GM23338 (cell line): ENCODE measurements at regions not wholly inside any gene's neighbourhood (a gene's known extent, or its start where the extent isn't known, plus 50 kb on each side); places are given as distances from the start of the nearest gene placed in this dataset.

Experiments
- ATAC-seq: fragments of 200-7000 bp; cut with Tn5 transposase; 3 replicates; pipeline ENCODE4 v1.9.1; 2020
- DNase-seq: peaks from one replicate; pipeline ENCODE4 v3.0.0-alpha.2; 2015; ENCODE audit warnings: low spot score
- H2AFZ ChIP-seq: fragments of 200-600 bp; sonication (generic); 2 replicates; pipeline ENCODE4 v1.8.0; 2016; ENCODE audit warnings: antibody characterized with exemption, mild to moderate bottlenecking, moderate library complexity
- H3F3A ChIP-seq: fragments of 200-600 bp; sonication (generic); replicated peaks from 2 replicates; pipeline ENCODE4 v1.8.0; 2017; ENCODE audit warnings: antibody characterized with exemption, mixed run types, low read depth
- H3K27ac ChIP-seq: fragments of 200-600 bp; sonication (generic); 2 replicates; pipeline ENCODE4 v1.6.1; 2016; ENCODE audit warnings: low read depth
- H3K27me3 ChIP-seq: fragments of 200-600 bp; sonication (generic); 2 replicates; pipeline ENCODE4 v1.8.0; 2016; ENCODE audit warnings: mild to moderate bottlenecking, mixed run types, moderate library complexity; ENCODE audit not compliant: insufficient read depth
- H3K36me3 ChIP-seq: fragments of 200-600 bp; sonication (generic); 2 replicates; pipeline ENCODE4 v1.8.0; 2016; ENCODE audit warnings: mild to moderate bottlenecking; ENCODE audit not compliant: insufficient read depth
- H3K4me1 ChIP-seq: fragments of 200-600 bp; sonication (generic); 2 replicates; pipeline ENCODE4 v1.8.0; 2016; ENCODE audit warnings: mild to moderate bottlenecking, moderate library complexity; ENCODE audit not compliant: insufficient read depth
- H3K4me2 ChIP-seq: fragments of 200-600 bp; sonication (generic); 2 replicates; pipeline ENCODE4 v1.7.1; 2017; ENCODE audit warnings: mixed run types
- H3K4me3 ChIP-seq: fragments of 200-600 bp; sonication (generic); 2 replicates; pipeline ENCODE4 v1.6.1; 2016; ENCODE audit warnings: mixed run types
- H3K79me2 ChIP-seq: fragments of 200-600 bp; sonication (generic); replicated peaks from 2 replicates; pipeline ENCODE4 v1.8.0; 2017; ENCODE audit warnings: mild to moderate bottlenecking; ENCODE audit not compliant: insufficient read depth
- H3K9me2 ChIP-seq: fragments of 200-600 bp; sonication (generic); 2 replicates; pipeline ENCODE4 v1.8.0; 2017; ENCODE audit not compliant: insufficient read depth
- H4K20me1 ChIP-seq: fragments of 200-600 bp; sonication (generic); replicated peaks from 2 replicates; pipeline ENCODE4 v1.8.0; 2017; ENCODE audit warnings: mild to moderate bottlenecking; ENCODE audit not compliant: insufficient read depth
- H3K27ac Mint-ChIP-seq: 2 replicates; pipeline ENCODE4 v1.8.0; 2020; ENCODE audit warnings: inconsistent platforms, mild to moderate bottlenecking, moderate library complexity, mixed read lengths
- H3K27me3 Mint-ChIP-seq: 3 replicates; pipeline ENCODE4 v1.8.0; 2022; ENCODE audit warnings: low read depth, mild to moderate bottlenecking, moderate library complexity, mixed read lengths, inconsistent platforms; ENCODE audit not compliant: insufficient read depth, poor library complexity
- H3K36me3 Mint-ChIP-seq: 3 replicates; pipeline ENCODE4 v1.8.0; 2021; ENCODE audit warnings: low read depth, mild to moderate bottlenecking, inconsistent platforms, moderate library complexity, mixed read lengths
- H3K4me1 Mint-ChIP-seq: 3 replicates; pipeline ENCODE4 v1.8.0; 2020; ENCODE audit warnings: mild to moderate bottlenecking, inconsistent platforms, mixed read lengths
- H3K4me3 Mint-ChIP-seq: 3 replicates; pipeline ENCODE4 v1.8.0; 2021; ENCODE audit warnings: moderate library complexity, mild to moderate bottlenecking, inconsistent platforms, mixed read lengths
- H3K9me3 Mint-ChIP-seq: 3 replicates; pipeline ENCODE4 v1.8.0; 2020; ENCODE audit warnings: moderate library complexity, mild to moderate bottlenecking, inconsistent platforms, mixed read lengths
- CREB1 ChIP-seq: fragments of 250-450 bp; sonication (Bioruptor Pico); IDR thresholded peaks from 2 replicates; pipeline ENCODE4 v1.5.0; 2020; ENCODE audit warnings: low read depth, mild to moderate bottlenecking, moderate library complexity
- EZH2 ChIP-seq: fragments of 200-600 bp; sonication (generic); IDR thresholded peaks from one replicate; pipeline ENCODE4 v1.8.0; 2017; ENCODE audit warnings: antibody characterized with exemption, mild to moderate bottlenecking, low read depth; ENCODE audit not compliant: unreplicated experiment
- EZH2phosphoT487 ChIP-seq: fragments of 200-600 bp; sonication (generic); IDR thresholded peaks from one replicate; pipeline ENCODE4 v1.8.1; 2018; ENCODE audit warnings: antibody characterized with exemption; ENCODE audit not compliant: unreplicated experiment
- JUNB ChIP-seq: IDR thresholded peaks from one replicate; pipeline ENCODE4 v1.6.1; 2016; ENCODE audit warnings: antibody characterized with exemption; ENCODE audit not compliant: unreplicated experiment
- NANOG ChIP-seq: IDR thresholded peaks from 2 replicates; pipeline ENCODE4 v1.6.1; 2016; ENCODE audit warnings: antibody characterized with exemption, borderline replicate concordance
- POLR2AphosphoS5 ChIP-seq: IDR thresholded peaks from 2 replicates; pipeline ENCODE4 v1.6.1; 2016; ENCODE audit warnings: antibody characterized with exemption, low read depth
- STAT1 ChIP-seq: IDR thresholded peaks from one replicate; pipeline ENCODE4 v1.6.1; 2016; ENCODE audit warnings: antibody characterized with exemption; ENCODE audit not compliant: unreplicated experiment
- ZNF114 ChIP-seq: fragments of 250-450 bp; sonication (Bioruptor Pico); IDR thresholded peaks from 2 replicates; pipeline ENCODE4 v1.5.0; 2020; ENCODE audit warnings: mild to moderate bottlenecking, moderate library complexity
- ZNF331 ChIP-seq: fragments of 250-450 bp; sonication (Bioruptor Pico); IDR thresholded peaks from 2 replicates; pipeline ENCODE4 v1.5.0; 2020; ENCODE audit warnings: low read depth, mild to moderate bottlenecking, moderate library complexity
- TF ChIP-seq, protein P1 (sequence below), 2 experiments: fragments of 200-600 bp in 1 of 2; sonication (generic) in 1 of 2; conservative IDR thresholded peaks; 2 replicates each; pipeline versions ENCODE4 v1.5.1 to v1.6.1; 2016 to 2017; ENCODE audit warnings: antibody characterized with exemption in 2 of 2, low read depth in 2 of 2, mild to moderate bottlenecking in 2 of 2, moderate library complexity in 1 of 2
- TF ChIP-seq, protein P2 (sequence below): IDR thresholded peaks from 2 replicates; pipeline ENCODE4 v1.6.1; 2016; ENCODE audit warnings: antibody characterized with exemption
- TF ChIP-seq, protein P3 (sequence below): fragments of 250-450 bp; sonication (Bioruptor Pico); IDR thresholded peaks from 2 replicates; pipeline ENCODE4 v1.5.0; 2020; ENCODE audit warnings: mild to moderate bottlenecking, moderate library complexity
- TF ChIP-seq, protein P4 (sequence below): IDR thresholded peaks from one replicate; pipeline ENCODE4 v1.6.1; 2018; ENCODE audit warnings: antibody characterized with exemption; ENCODE audit not compliant: unreplicated experiment

DNA sequence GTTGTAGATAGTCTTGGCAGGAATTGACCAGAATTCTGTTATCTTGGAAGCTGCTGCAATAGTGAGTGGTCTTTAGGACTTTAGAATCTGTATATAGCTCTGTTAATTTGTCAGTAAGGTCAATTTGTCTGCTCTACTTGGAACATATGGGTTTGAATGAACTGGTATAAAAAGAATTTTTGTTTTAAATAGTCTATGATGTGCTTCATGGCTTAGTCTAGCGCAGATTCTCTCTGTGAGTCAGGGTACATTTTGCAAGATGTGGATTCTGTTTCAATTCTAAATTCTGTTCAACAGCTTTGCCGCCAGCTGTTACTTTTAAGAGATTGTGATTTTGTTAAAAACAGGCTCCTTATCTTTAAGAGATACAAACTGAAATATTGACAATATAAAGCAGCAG lies 135.9 kb upstream of the AGBL1 start:
- H3K4me2 ChIP-seq = no peak overlapping the region
- no peaks in the 10 kb centered on the region for H3K4me1 ChIP-seq
- no peaks in the 10 kb centered on the region for H3F3A ChIP-seq
- H2AFZ ChIP-seq = no peak overlapping the region
- no peaks in the 10 kb centered on the region for H3K36me3 ChIP-seq
- no peaks in the 10 kb centered on the region for H3K79me2 ChIP-seq
- no peaks in the 10 kb centered on the region for H3K27me3 ChIP-seq
- no peak for TF ChIP-seq ZNF114 (CRISPR knock-in tag)
- TF ChIP-seq NANOG = no peak
- TF ChIP-seq POLR2AphosphoS5 = no peak
- TF ChIP-seq CREB1 (CRISPR knock-in tag) = no peak
- no peak for TF ChIP-seq EZH2phosphoT487
- TF ChIP-seq ZNF331 (CRISPR knock-in tag) = no peak
- no peak for TF ChIP-seq STAT1
- no peak for TF ChIP-seq JUNB
- TF ChIP-seq, protein P1, sequence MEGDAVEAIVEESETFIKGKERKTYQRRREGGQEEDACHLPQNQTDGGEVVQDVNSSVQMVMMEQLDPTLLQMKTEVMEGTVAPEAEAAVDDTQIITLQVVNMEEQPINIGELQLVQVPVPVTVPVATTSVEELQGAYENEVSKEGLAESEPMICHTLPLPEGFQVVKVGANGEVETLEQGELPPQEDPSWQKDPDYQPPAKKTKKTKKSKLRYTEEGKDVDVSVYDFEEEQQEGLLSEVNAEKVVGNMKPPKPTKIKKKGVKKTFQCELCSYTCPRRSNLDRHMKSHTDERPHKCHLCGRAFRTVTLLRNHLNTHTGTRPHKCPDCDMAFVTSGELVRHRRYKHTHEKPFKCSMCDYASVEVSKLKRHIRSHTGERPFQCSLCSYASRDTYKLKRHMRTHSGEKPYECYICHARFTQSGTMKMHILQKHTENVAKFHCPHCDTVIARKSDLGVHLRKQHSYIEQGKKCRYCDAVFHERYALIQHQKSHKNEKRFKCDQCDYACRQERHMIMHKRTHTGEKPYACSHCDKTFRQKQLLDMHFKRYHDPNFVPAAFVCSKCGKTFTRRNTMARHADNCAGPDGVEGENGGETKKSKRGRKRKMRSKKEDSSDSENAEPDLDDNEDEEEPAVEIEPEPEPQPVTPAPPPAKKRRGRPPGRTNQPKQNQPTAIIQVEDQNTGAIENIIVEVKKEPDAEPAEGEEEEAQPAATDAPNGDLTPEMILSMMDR (conservative IDR thresholded peaks at IDR 0.05; ENCODE audit: low read depth in 2 of 2) = no peak
- TF ChIP-seq, protein P2, sequence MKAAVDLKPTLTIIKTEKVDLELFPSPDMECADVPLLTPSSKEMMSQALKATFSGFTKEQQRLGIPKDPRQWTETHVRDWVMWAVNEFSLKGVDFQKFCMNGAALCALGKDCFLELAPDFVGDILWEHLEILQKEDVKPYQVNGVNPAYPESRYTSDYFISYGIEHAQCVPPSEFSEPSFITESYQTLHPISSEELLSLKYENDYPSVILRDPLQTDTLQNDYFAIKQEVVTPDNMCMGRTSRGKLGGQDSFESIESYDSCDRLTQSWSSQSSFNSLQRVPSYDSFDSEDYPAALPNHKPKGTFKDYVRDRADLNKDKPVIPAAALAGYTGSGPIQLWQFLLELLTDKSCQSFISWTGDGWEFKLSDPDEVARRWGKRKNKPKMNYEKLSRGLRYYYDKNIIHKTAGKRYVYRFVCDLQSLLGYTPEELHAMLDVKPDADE = no peak
- TF ChIP-seq, protein P3, sequence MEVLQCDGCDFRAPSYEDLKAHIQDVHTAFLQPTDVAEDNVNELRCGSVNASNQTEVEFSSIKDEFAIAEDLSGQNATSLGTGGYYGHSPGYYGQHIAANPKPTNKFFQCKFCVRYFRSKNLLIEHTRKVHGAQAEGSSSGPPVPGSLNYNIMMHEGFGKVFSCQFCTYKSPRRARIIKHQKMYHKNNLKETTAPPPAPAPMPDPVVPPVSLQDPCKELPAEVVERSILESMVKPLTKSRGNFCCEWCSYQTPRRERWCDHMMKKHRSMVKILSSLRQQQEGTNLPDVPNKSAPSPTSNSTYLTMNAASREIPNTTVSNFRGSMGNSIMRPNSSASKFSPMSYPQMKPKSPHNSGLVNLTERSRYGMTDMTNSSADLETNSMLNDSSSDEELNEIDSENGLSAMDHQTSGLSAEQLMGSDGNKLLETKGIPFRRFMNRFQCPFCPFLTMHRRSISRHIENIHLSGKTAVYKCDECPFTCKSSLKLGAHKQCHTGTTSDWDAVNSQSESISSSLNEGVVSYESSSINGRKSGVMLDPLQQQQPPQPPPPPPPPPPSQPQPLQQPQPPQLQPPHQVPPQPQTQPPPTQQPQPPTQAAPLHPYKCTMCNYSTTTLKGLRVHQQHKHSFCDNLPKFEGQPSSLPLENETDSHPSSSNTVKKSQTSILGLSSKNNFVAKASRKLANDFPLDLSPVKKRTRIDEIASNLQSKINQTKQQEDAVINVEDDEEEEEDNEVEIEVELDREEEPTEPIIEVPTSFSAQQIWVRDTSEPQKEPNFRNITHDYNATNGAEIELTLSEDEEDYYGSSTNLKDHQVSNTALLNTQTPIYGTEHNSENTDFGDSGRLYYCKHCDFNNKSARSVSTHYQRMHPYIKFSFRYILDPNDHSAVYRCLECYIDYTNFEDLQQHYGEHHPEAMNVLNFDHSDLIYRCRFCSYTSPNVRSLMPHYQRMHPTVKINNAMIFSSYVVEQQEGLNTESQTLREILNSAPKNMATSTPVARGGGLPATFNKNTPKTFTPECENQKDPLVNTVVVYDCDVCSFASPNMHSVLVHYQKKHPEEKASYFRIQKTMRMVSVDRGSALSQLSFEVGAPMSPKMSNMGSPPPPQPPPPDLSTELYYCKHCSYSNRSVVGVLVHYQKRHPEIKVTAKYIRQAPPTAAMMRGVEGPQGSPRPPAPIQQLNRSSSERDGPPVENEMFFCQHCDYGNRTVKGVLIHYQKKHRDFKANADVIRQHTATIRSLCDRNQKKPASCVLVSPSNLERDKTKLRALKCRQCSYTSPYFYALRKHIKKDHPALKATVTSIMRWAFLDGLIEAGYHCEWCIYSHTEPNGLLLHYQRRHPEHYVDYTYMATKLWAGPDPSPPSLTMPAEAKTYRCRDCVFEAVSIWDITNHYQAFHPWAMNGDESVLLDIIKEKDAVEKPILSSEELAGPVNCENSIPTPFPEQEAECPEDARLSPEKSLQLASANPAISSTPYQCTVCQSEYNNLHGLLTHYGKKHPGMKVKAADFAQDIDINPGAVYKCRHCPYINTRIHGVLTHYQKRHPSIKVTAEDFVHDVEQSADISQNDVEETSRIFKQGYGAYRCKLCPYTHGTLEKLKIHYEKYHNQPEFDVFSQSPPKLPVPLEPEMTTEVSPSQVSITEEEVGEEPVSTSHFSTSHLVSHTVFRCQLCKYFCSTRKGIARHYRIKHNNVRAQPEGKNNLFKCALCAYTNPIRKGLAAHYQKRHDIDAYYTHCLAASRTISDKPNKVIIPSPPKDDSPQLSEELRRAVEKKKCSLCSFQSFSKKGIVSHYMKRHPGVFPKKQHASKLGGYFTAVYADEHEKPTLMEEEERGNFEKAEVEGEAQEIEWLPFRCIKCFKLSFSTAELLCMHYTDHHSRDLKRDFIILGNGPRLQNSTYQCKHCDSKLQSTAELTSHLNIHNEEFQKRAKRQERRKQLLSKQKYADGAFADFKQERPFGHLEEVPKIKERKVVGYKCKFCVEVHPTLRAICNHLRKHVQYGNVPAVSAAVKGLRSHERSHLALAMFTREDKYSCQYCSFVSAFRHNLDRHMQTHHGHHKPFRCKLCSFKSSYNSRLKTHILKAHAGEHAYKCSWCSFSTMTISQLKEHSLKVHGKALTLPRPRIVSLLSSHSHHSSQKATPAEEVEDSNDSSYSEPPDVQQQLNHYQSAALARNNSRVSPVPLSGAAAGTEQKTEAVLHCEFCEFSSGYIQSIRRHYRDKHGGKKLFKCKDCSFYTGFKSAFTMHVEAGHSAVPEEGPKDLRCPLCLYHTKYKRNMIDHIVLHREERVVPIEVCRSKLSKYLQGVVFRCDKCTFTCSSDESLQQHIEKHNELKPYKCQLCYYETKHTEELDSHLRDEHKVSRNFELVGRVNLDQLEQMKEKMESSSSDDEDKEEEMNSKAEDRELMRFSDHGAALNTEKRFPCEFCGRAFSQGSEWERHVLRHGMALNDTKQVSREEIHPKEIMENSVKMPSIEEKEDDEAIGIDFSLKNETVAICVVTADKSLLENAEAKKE (CRISPR knock-in tag) = no peak
- TF ChIP-seq, protein P4, sequence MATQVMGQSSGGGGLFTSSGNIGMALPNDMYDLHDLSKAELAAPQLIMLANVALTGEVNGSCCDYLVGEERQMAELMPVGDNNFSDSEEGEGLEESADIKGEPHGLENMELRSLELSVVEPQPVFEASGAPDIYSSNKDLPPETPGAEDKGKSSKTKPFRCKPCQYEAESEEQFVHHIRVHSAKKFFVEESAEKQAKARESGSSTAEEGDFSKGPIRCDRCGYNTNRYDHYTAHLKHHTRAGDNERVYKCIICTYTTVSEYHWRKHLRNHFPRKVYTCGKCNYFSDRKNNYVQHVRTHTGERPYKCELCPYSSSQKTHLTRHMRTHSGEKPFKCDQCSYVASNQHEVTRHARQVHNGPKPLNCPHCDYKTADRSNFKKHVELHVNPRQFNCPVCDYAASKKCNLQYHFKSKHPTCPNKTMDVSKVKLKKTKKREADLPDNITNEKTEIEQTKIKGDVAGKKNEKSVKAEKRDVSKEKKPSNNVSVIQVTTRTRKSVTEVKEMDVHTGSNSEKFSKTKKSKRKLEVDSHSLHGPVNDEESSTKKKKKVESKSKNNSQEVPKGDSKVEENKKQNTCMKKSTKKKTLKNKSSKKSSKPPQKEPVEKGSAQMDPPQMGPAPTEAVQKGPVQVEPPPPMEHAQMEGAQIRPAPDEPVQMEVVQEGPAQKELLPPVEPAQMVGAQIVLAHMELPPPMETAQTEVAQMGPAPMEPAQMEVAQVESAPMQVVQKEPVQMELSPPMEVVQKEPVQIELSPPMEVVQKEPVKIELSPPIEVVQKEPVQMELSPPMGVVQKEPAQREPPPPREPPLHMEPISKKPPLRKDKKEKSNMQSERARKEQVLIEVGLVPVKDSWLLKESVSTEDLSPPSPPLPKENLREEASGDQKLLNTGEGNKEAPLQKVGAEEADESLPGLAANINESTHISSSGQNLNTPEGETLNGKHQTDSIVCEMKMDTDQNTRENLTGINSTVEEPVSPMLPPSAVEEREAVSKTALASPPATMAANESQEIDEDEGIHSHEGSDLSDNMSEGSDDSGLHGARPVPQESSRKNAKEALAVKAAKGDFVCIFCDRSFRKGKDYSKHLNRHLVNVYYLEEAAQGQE = no peak
- no peak for TF ChIP-seq EZH2
- Mint-ChIP-seq H3K27me3 (peaks cover 3% of the 10 kb centered on the region), H3K4me1 (no peaks in the 10 kb centered on the region), H3K4me3 (no peak overlapping the region), H3K36me3 (no peaks in the 10 kb centered on the region), H3K9me3 (no peaks in the 10 kb centered on the region), H3K27ac (no peak overlapping the region)
- ATAC-seq (no peak), DNase-seq (no peak)
- H3K27ac ChIP-seq = no peak overlapping the region
- H3K4me3 ChIP-seq = no peak overlapping the region
- H4K20me1 ChIP-seq = no peaks in the 10 kb centered on the region
- H3K9me2 ChIP-seq = no peaks in the 10 kb centered on the region; the same call in 1 of the 2 replicates
